ENCODE measurements at regions not wholly inside any gene's neighbourhood (a gene's known extent, or its start where the extent isn't known, plus 50 kb on each side); places are given as distances from the start of the nearest gene placed in this dataset.

- H3K9me3 ChIP-seq (ENCODE audit: control insufficient read depth, insufficient read depth, low read length), result no peaks in the 10 kb centered on the region
- H3K36me3 ChIP-seq (ENCODE audit: control insufficient read depth, insufficient read depth, low read length), result no peaks in the 10 kb centered on the region
- no peaks in the 10 kb centered on the region for H3K4me1 ChIP-seq (ENCODE audit: control insufficient read depth, insufficient read depth, low read length)
- H3K27me3 ChIP-seq (ENCODE audit: control insufficient read depth, insufficient read depth, low read length), result no peaks in the 10 kb centered on the region
- no peak overlapping the region for H3K4me3 ChIP-seq (ENCODE audit: low read depth, low read length)
- no peak overlapping the region for H3K9ac ChIP-seq (ENCODE audit: low read depth, low read length)
Observed at GRCh38 chr20:40506537-40506939, 182.5 kb downstream of the MAFB start.

GRCh38 chr20:40503119-40503518 lies 185.9 kb downstream of the MAFB start:
- no peaks in the 10 kb centered on the region for H3K36me3 ChIP-seq (ENCODE audit: control insufficient read depth, insufficient read depth, low read length)
- no peak overlapping the region for H3K4me3 ChIP-seq (ENCODE audit: low read depth, low read length)
- no peaks in the 10 kb centered on the region for H3K4me1 ChIP-seq (ENCODE audit: control insufficient read depth, insufficient read depth, low read length)
- H3K27me3 ChIP-seq (ENCODE audit: control insufficient read depth, insufficient read depth, low read length), result no peaks in the 10 kb centered on the region
- H3K9ac ChIP-seq (ENCODE audit: low read depth, low read length), result no peak overlapping the region
- H3K9me3 ChIP-seq (ENCODE audit: control insufficient read depth, insufficient read depth, low read length), result no peaks in the 10 kb centered on the region

DNA sequence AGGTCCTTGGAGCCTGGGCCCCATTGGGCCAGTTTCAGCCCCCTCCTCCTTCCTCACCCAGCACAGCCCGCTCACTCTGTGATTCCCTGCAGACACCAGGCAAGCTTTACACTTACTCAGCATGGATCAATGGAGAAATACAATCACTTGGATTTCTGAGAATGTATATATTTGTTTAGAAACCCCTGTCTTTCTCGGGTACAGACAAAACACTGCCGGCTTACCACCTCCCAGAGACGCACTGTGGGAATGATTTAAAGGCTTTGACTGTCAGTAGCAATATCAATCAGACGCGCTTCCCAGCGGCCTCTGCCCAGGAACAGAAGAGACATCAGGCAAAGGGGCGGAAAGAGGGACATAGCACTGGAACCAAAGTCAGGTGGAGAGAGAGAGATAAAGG lies 186.5 kb downstream of the MAFB start:
- Histone ChIP-seq H3K9me3 (ENCODE audit: control insufficient read depth, insufficient read depth, low read length) (no peaks in the 10 kb centered on the region), H3K4me1 (ENCODE audit: control insufficient read depth, insufficient read depth, low read length) (no peaks in the 10 kb centered on the region), H3K27me3 (ENCODE audit: control insufficient read depth, insufficient read depth, low read length) (no peaks in the 10 kb centered on the region), H3K4me3 (ENCODE audit: low read depth, low read length) (no peak overlapping the region), H3K36me3 (ENCODE audit: control insufficient read depth, insufficient read depth, low read length) (no peaks in the 10 kb centered on the region), H3K9ac (ENCODE audit: low read depth, low read length) (no peak overlapping the region)

DNA sequence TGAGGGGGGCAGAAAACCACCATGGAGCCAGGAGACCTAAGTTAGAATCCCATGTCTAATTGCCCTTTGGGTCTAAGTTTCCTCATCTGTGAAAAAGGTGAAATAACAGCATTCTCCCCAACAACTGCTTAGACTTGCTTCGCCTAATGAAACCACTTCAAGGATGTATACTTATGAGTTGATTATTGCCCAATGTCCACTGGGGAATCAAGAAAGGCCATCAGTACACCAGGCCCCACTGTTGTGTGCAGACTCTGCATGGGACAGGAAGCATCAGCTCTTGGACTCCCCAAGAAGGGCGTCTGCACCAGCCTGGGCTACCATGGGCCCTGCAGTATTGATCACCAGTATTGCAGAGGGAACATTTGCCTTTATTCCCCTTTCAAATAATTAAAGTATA lies 189.6 kb downstream of the MAFB start:
- Histone ChIP-seq H3K36me3 (ENCODE audit: control insufficient read depth, insufficient read depth, low read length) (no peaks in the 10 kb centered on the region), H3K4me3 (ENCODE audit: low read depth, low read length) (no peak overlapping the region), H3K9ac (ENCODE audit: low read depth, low read length) (no peak overlapping the region), H3K4me1 (ENCODE audit: control insufficient read depth, insufficient read depth, low read length) (no peaks in the 10 kb centered on the region), H3K9me3 (ENCODE audit: control insufficient read depth, insufficient read depth, low read length) (no peaks in the 10 kb centered on the region), H3K27me3 (ENCODE audit: control insufficient read depth, insufficient read depth, low read length) (no peaks in the 10 kb centered on the region)

DNA sequence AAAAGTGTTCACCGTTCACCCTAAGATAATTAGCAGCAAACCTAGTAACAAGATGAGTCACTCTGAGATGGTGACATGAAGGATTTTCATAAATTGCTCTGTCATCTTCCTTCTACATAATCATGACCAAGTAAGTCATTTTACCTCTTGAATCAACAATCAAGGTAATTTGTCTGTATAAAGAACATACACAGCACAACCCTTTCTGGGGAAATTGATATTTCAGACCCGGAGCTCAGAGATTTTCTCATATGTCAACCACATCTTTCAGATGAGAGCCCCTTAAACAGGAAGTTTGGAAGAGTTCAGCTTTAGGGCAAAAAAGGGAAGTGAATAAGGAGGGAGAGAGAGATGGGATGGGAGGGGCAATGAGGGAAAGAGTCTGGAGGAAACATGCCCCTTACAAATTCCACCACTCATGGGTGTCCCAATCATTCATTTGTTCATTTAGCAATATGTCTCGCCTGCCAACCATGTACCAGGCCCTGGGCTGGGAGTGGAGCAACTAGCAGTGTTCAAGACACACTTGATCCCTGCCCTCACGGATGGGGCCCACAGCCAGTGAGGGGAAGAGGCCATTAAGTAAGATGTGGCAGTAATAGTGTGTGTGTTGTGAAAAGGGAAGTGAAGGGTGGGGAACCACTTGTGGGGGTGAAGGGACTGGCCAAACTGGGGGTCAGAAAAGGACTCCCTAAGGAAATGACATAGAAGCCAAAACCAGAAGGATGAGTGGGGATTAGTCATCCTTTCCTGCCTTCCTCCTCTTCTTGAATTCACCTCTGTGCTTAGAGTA lies 190.9 kb downstream of the MAFB start:
- Histone ChIP-seq H3K9ac (ENCODE audit: low read depth, low read length) (no peak overlapping the region), H3K36me3 (ENCODE audit: control insufficient read depth, insufficient read depth, low read length) (no peaks in the 10 kb centered on the region), H3K4me3 (ENCODE audit: low read depth, low read length) (no peak overlapping the region), H3K4me1 (ENCODE audit: control insufficient read depth, insufficient read depth, low read length) (no peaks in the 10 kb centered on the region), H3K27me3 (ENCODE audit: control insufficient read depth, insufficient read depth, low read length) (no peaks in the 10 kb centered on the region), H3K9me3 (ENCODE audit: control insufficient read depth, insufficient read depth, low read length) (no peaks in the 10 kb centered on the region)

DNA sequence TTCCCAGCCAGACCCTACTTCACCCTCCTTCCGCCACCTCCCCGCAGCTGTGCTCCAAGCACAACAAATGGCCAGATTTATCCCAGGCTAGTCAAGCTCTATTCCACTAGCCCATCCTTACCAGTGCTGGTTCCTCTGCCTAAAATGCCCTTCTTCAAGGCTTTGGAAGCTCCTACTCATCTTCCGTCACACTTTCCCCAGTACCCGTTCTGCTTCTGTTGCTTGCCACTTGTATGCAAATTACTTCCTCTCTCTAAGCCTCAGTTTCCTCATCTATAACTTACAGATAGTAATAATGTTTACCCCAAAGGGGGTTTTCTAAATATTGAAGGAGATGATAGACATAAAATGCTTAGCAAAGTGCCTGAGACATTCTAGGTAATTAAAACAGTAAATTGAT lies 193.1 kb downstream of the MAFB start:
- no peaks in the 10 kb centered on the region for H3K9me3 ChIP-seq (ENCODE audit: control insufficient read depth, insufficient read depth, low read length)
- H3K27me3 ChIP-seq (ENCODE audit: control insufficient read depth, insufficient read depth, low read length), result no peaks in the 10 kb centered on the region
- H3K36me3 ChIP-seq (ENCODE audit: control insufficient read depth, insufficient read depth, low read length), result no peaks in the 10 kb centered on the region
- no peak overlapping the region for H3K4me3 ChIP-seq (ENCODE audit: low read depth, low read length)
- no peak overlapping the region for H3K9ac ChIP-seq (ENCODE audit: low read depth, low read length)
- H3K4me1 ChIP-seq (ENCODE audit: control insufficient read depth, insufficient read depth, low read length), result no peaks in the 10 kb centered on the region

DNA sequence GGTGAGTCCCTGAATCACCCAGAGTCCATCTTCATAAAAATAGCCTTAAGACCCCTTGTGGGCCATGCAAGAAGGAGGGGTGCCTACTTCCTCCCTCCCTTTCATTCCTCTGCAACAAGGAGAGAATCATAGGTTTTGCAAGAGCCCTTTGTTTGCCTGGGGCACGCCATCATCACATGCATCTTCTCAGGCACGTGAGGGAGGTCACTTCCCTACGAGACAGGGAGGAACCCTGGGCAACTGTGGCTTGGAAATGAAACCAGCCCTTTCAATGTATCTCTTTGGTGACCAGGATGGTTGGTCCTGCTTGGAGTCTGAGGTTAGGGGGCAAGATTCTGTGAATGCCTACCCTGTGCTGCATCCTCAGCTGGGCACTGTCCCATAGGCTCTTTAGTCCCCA lies 194.8 kb downstream of the MAFB start:
- Histone ChIP-seq H3K36me3 (ENCODE audit: control insufficient read depth, insufficient read depth, low read length) (no peaks in the 10 kb centered on the region), H3K4me3 (ENCODE audit: low read depth, low read length) (no peak overlapping the region)

DNA sequence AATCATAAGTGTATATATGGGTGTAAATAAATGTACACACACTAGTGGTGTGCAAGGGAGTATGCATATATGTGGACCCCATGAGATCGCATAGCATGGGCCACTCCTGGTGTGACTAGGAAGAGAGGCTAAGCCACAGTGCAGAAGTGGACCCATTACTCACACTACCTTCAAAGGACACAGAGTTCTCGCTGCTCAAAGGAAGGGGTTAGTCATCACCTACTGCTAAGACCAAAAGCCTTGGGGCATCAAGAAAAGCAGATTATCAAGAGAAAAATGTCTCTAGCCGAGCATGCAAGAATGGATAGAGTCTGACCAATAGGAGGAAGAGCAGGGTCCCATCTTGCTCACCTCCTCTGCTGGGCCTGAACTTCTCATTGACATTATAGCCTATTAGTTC lies 195.5 kb downstream of the MAFB start:
- H3K9ac ChIP-seq (ENCODE audit: low read depth, low read length), result no peak overlapping the region

More for the DNA sequence above, 194.8 kb downstream of the MAFB start:
- no peaks in the 10 kb centered on the region for H3K9me3 ChIP-seq (ENCODE audit: control insufficient read depth, insufficient read depth, low read length)
- no peaks in the 10 kb centered on the region for H3K27me3 ChIP-seq (ENCODE audit: control insufficient read depth, insufficient read depth, low read length)
- no peak overlapping the region for H3K9ac ChIP-seq (ENCODE audit: low read depth, low read length)
- H3K4me1 ChIP-seq (ENCODE audit: control insufficient read depth, insufficient read depth, low read length), result no peaks in the 10 kb centered on the region

DNA sequence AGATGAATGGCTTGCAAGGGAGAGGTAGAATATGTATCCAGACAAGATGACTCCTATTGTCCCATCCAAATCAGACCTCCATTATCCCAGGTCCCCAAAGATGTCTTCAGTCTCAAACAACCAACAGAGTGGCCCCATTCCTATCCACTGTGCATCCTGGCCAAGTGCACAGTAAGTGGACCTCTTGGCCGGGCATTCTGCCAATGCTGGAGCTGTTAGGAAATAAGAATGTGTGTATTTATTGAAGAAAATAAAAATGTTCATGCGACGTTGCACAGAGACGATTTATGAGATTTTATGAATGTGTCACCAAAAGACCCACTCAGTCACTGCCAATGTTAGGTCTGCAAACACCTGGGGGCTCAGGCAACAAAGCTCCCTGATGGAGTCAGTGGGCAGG lies 196.0 kb downstream of the MAFB start:
- no peaks in the 10 kb centered on the region for H3K4me1 ChIP-seq (ENCODE audit: control insufficient read depth, insufficient read depth, low read length)

More for the DNA sequence above, 195.5 kb downstream of the MAFB start:
- Histone ChIP-seq H3K36me3 (ENCODE audit: control insufficient read depth, insufficient read depth, low read length) (no peaks in the 10 kb centered on the region), H3K4me1 (ENCODE audit: control insufficient read depth, insufficient read depth, low read length) (no peaks in the 10 kb centered on the region), H3K4me3 (ENCODE audit: low read depth, low read length) (no peak overlapping the region), H3K27me3 (ENCODE audit: control insufficient read depth, insufficient read depth, low read length) (no peaks in the 10 kb centered on the region), H3K9me3 (ENCODE audit: control insufficient read depth, insufficient read depth, low read length) (no peaks in the 10 kb centered on the region)

GRCh38 chr20:40491009-40491590 lies 197.9 kb downstream of the MAFB start:
- H3K9ac ChIP-seq (ENCODE audit: low read depth, low read length), result no peak overlapping the region
- H3K4me3 ChIP-seq (ENCODE audit: low read depth, low read length), result no peak overlapping the region
- no peaks in the 10 kb centered on the region for H3K27me3 ChIP-seq (ENCODE audit: control insufficient read depth, insufficient read depth, low read length)
- no peaks in the 10 kb centered on the region for H3K4me1 ChIP-seq (ENCODE audit: control insufficient read depth, insufficient read depth, low read length)
- H3K36me3 ChIP-seq (ENCODE audit: control insufficient read depth, insufficient read depth, low read length), result no peaks in the 10 kb centered on the region
- no peaks in the 10 kb centered on the region for H3K9me3 ChIP-seq (ENCODE audit: control insufficient read depth, insufficient read depth, low read length)

More for the DNA sequence above, 196.0 kb downstream of the MAFB start:
- Histone ChIP-seq H3K4me3 (ENCODE audit: low read depth, low read length) (no peak overlapping the region), H3K9ac (ENCODE audit: low read depth, low read length) (no peak overlapping the region), H3K9me3 (ENCODE audit: control insufficient read depth, insufficient read depth, low read length) (no peaks in the 10 kb centered on the region), H3K36me3 (ENCODE audit: control insufficient read depth, insufficient read depth, low read length) (no peaks in the 10 kb centered on the region), H3K27me3 (ENCODE audit: control insufficient read depth, insufficient read depth, low read length) (no peaks in the 10 kb centered on the region)

DNA sequence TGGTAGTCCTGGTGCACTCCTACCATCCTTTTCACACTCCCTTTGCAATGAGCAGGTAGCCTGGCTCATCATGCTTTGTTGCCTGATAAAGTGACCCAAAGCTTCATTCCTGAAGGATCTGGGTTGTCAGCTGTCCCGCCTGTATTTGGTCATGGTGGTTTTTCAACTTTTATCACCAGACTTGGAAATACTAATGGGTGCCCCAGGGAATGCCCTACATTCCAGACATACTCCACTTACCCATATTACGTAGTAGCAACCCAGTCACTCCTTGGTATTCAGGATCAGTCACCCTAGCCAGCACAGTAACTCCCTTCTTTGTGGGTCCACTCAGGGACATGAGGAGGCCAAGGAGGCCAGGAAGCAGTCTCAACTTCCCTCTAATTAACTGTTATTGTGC lies 199.2 kb downstream of the MAFB start:
- Histone ChIP-seq H3K36me3 (ENCODE audit: control insufficient read depth, insufficient read depth, low read length) (no peaks in the 10 kb centered on the region), H3K4me1 (ENCODE audit: control insufficient read depth, insufficient read depth, low read length) (no peaks in the 10 kb centered on the region), H3K9ac (ENCODE audit: low read depth, low read length) (no peak overlapping the region)

DNA sequence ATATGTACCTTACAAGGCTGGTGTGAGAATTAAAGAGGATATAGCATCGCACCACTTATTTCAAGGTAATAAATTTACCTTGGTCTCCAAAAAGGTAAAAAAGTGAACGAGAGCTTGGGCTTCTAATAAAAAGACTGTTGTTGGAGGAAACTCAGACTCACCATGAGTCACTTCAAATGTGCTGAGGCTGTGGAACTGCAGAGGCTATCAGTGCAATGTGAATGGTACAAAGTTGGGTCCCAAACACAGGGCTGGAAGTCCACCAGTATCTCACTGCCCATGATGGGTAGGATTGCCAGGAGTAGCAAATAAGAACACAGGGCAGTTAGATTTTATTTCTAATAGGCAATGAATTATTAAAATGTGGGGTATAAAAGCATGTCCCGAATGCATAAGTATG lies 200.6 kb downstream of the MAFB start:
- Histone ChIP-seq H3K9me3 (ENCODE audit: control insufficient read depth, insufficient read depth, low read length) (no peaks in the 10 kb centered on the region), H3K36me3 (ENCODE audit: control insufficient read depth, insufficient read depth, low read length) (no peaks in the 10 kb centered on the region), H3K9ac (ENCODE audit: low read depth, low read length) (no peak overlapping the region), H3K4me1 (ENCODE audit: control insufficient read depth, insufficient read depth, low read length) (no peaks in the 10 kb centered on the region), H3K4me3 (ENCODE audit: low read depth, low read length) (no peak overlapping the region), H3K27me3 (ENCODE audit: control insufficient read depth, insufficient read depth, low read length) (no peaks in the 10 kb centered on the region)

More for the DNA sequence above, 199.2 kb downstream of the MAFB start:
- H3K9me3 ChIP-seq (ENCODE audit: control insufficient read depth, insufficient read depth, low read length), result no peaks in the 10 kb centered on the region
- H3K27me3 ChIP-seq (ENCODE audit: control insufficient read depth, insufficient read depth, low read length), result no peaks in the 10 kb centered on the region
- H3K4me3 ChIP-seq (ENCODE audit: low read depth, low read length), result no peak overlapping the region
